NOMO-1 treated with dmso at 0.1 percent for 144 hours (cell line): ENCODE measurements at regions not wholly inside any gene's neighbourhood (a gene's known extent, or its start where the extent isn't known, plus 50 kb on each side); places are given as distances from the start of the nearest gene placed in this dataset.
"Not testable (repeated sequence)": the region's sequence is repeated elsewhere in the genome, so short reads cannot be mapped to it uniquely, and the experiment has no call there.

Experiments used
- DNase-seq: peaks from one replicate; lab custom pipeline; 2025; ENCODE audit not compliant: unreplicated experiment; lab: John Stamatoyannopoulos, UW

GRCh38 chr2:34498561-34498960, 899.5 kb upstream of the FAM98A start:
- DNase-seq = no peak

GRCh38 chr2:34494192-34494591, 895.1 kb upstream of the FAM98A start:
- not testable (repeated sequence) for DNase-seq

GRCh38 chr2:34492561-34493455, 893.7 kb upstream of the FAM98A start:
- DNase-seq = peak; percentile 35

- DNase-seq = no peak
Observed at GRCh38 chr2:34486965-34487364, 887.9 kb upstream of the FAM98A start.

- DNase-seq = no peak
Observed at GRCh38 chr2:34481542-34481941, 882.4 kb upstream of the FAM98A start.

GRCh38 chr2:34480366-34480765, 881.3 kb upstream of the FAM98A start:
- DNase-seq = no peak

GRCh38 chr2:34475156-34475555, 876.1 kb upstream of the FAM98A start:
- DNase-seq = no peak

- DNase-seq = no peak
Observed at GRCh38 chr2:34474646-34475045, 875.5 kb upstream of the FAM98A start.

GRCh38 chr2:34447097-34447496, 848.0 kb upstream of the FAM98A start:
- DNase-seq = no peak

- no peak for DNase-seq
Observed at GRCh38 chr2:34423301-34423700, 824.2 kb upstream of the FAM98A start.

GRCh38 chr2:34419856-34420255, 820.8 kb upstream of the FAM98A start:
- DNase-seq = no peak

- no peak for DNase-seq
Observed at GRCh38 chr2:34416856-34417255, 817.8 kb upstream of the FAM98A start.

- no peak for DNase-seq
Observed at GRCh38 chr2:34414856-34415255, 815.8 kb upstream of the FAM98A start.

- DNase-seq = no peak
Observed at GRCh38 chr2:34408100-34408499, 809.0 kb upstream of the FAM98A start.

GRCh38 chr2:34403512-34403911, 804.4 kb upstream of the FAM98A start:
- DNase-seq = no peak

GRCh38 chr2:34402376-34402775, 803.3 kb upstream of the FAM98A start:
- no peak for DNase-seq

- no peak for DNase-seq
Observed at GRCh38 chr2:34401186-34401585, 802.1 kb upstream of the FAM98A start.

GRCh38 chr2:34388446-34388845, 789.3 kb upstream of the FAM98A start:
- no peak for DNase-seq

GRCh38 chr2:34387536-34387935, 788.4 kb upstream of the FAM98A start:
- DNase-seq = no peak

- DNase-seq = no peak
Observed at GRCh38 chr2:34379586-34379985, 780.5 kb upstream of the FAM98A start.

GRCh38 chr2:34373586-34374233, 774.6 kb upstream of the FAM98A start:
- DNase-seq = no peak

GRCh38 chr2:34372967-34373366, 773.9 kb upstream of the FAM98A start:
- DNase-seq = no peak
